ENCODE measurements at regions not wholly inside any gene's neighbourhood (a gene's known extent, or its start where the extent isn't known, plus 50 kb on each side); places are given as distances from the start of the nearest gene placed in this dataset.
"Not testable (repeated sequence)": the region's sequence is repeated elsewhere in the genome, so short reads cannot be mapped to it uniquely, and the experiment has no call there.

GRCh38 chr1:101587741-101588140, 350.9 kb downstream of the S1PR1 start:
- FAIRE-seq: no peak

GRCh38 chr1:101588677-101589076, 351.9 kb downstream of the S1PR1 start:
- no peak for FAIRE-seq

- FAIRE-seq: no peak
Observed at GRCh38 chr1:101592845-101593244, 356.0 kb downstream of the S1PR1 start.

GRCh38 chr1:101595881-101596374, 359.1 kb downstream of the S1PR1 start:
- FAIRE-seq: no peak

- FAIRE-seq: not testable (repeated sequence)
Observed at GRCh38 chr1:101600615-101601014, 363.8 kb downstream of the S1PR1 start.

- no peak for FAIRE-seq
Observed at GRCh38 chr1:101603726-101604125, 366.9 kb downstream of the S1PR1 start.

GRCh38 chr1:101605878-101606277, 369.1 kb downstream of the S1PR1 start:
- no peak for FAIRE-seq

- no peak for FAIRE-seq
Observed at GRCh38 chr1:101613546-101613945, 376.7 kb downstream of the S1PR1 start.

GRCh38 chr1:101618900-101619299, 377.8 kb downstream of the OLFM3 start:
- FAIRE-seq: no peak

- no peak for FAIRE-seq
Observed at GRCh38 chr1:101632548-101633272, 364.0 kb downstream of the OLFM3 start.

GRCh38 chr1:101645810-101646209, 350.9 kb downstream of the OLFM3 start:
- FAIRE-seq: no peak

- FAIRE-seq: no peak
Observed at GRCh38 chr1:101652484-101652883, 344.2 kb downstream of the OLFM3 start.

- no peak for FAIRE-seq
Observed at GRCh38 chr1:101653482-101653946, 343.2 kb downstream of the OLFM3 start.

- no peak for FAIRE-seq
Observed at GRCh38 chr1:101664726-101665125, 332.0 kb downstream of the OLFM3 start.

- no peak for FAIRE-seq
Observed at GRCh38 chr1:101667761-101668160, 329.0 kb downstream of the OLFM3 start.

GRCh38 chr1:101683136-101683535, 313.6 kb downstream of the OLFM3 start:
- FAIRE-seq: no peak

- no peak for FAIRE-seq
Observed at GRCh38 chr1:101683561-101683960, 313.2 kb downstream of the OLFM3 start.

- FAIRE-seq: no peak
Observed at GRCh38 chr1:101697072-101697471, 299.7 kb downstream of the OLFM3 start.

- FAIRE-seq: no peak
Observed at GRCh38 chr1:101698681-101699080, 298.0 kb downstream of the OLFM3 start.

- no peak for FAIRE-seq
Observed at GRCh38 chr1:101704895-101705294, 291.8 kb downstream of the OLFM3 start.

- FAIRE-seq: no peak
Observed at GRCh38 chr1:101706366-101706765, 290.4 kb downstream of the OLFM3 start.

GRCh38 chr1:101709721-101710120, 287.0 kb downstream of the OLFM3 start:
- FAIRE-seq: no peak

- no peak for FAIRE-seq
Observed at GRCh38 chr1:101713760-101714159, 283.0 kb downstream of the OLFM3 start.

- no peak for FAIRE-seq
Observed at GRCh38 chr1:101723415-101723814, 273.3 kb downstream of the OLFM3 start.

- FAIRE-seq: no peak
Observed at GRCh38 chr1:101728029-101728428, 268.7 kb downstream of the OLFM3 start.

Data from TTC549 (cell line).